C4-2B (cell line): ENCODE measurements at regions not wholly inside any gene's neighbourhood (a gene's known extent, or its start where the extent isn't known, plus 50 kb on each side); places are given as distances from the start of the nearest gene placed in this dataset.

ENCODE experiments used
- H3K27ac ChIP-seq: fragments of 450-650 bp; 2 replicates; pipeline ENCODE4 v1.5.1; 2017
- ZFX ChIP-seq: fragments of 450-650 bp; IDR thresholded peaks from 2 replicates; pipeline ENCODE4 v1.6.1; 2017
- TF ChIP-seq, protein P1 (sequence below): fragments of 450-650 bp; conservative IDR thresholded peaks from 2 replicates; pipeline ENCODE4 v1.5.1; 2017; ENCODE audit warnings: mild to moderate bottlenecking

DNA sequence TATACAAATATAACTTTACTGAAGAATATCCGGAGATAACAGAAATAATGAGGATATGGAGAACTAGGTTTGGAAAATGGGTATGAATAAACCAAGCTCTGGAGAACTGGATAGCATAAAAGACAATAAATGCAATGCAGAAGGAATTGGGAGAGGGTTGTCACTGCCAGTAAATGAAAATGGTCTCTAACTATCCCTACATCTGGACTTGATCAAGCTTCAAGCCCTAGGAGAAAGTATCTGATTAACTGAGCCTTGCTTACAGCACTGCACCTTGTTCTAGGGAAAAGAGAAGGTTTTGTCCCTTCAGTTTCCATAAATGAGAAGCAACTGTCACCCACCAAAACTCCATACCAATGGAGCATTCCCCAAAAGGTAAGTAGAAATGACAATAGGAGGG lies 514.6 kb upstream of the ZEB2 start:
- TF ChIP-seq, protein P1, sequence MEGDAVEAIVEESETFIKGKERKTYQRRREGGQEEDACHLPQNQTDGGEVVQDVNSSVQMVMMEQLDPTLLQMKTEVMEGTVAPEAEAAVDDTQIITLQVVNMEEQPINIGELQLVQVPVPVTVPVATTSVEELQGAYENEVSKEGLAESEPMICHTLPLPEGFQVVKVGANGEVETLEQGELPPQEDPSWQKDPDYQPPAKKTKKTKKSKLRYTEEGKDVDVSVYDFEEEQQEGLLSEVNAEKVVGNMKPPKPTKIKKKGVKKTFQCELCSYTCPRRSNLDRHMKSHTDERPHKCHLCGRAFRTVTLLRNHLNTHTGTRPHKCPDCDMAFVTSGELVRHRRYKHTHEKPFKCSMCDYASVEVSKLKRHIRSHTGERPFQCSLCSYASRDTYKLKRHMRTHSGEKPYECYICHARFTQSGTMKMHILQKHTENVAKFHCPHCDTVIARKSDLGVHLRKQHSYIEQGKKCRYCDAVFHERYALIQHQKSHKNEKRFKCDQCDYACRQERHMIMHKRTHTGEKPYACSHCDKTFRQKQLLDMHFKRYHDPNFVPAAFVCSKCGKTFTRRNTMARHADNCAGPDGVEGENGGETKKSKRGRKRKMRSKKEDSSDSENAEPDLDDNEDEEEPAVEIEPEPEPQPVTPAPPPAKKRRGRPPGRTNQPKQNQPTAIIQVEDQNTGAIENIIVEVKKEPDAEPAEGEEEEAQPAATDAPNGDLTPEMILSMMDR, result no peak
- TF ChIP-seq ZFX, result no peak

DNA sequence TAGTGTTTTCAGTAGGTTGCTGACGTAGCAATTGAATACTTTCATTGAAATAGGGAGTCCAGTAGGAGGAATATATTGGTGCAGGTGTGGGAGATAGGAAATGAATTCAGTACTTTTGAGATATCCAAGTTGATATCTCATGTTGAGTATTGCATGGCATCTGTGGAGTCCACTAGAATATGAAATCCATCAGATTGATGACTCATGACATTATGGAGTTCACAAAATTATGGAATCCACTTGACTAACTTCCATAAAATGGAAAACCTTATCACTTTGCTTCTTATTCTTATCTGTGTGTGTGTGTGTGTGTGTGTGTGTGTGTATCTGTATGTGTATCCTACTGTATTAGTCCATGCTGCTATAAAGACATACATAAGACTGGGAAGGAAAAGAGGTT lies 513.5 kb upstream of the ZEB2 start:
- no peak for TF ChIP-seq ZFX
- TF ChIP-seq, protein P1, result no peak
- no peak overlapping the region for H3K27ac ChIP-seq

More for the DNA sequence above, 514.6 kb upstream of the ZEB2 start:
- H3K27ac ChIP-seq, result no peak overlapping the region

DNA sequence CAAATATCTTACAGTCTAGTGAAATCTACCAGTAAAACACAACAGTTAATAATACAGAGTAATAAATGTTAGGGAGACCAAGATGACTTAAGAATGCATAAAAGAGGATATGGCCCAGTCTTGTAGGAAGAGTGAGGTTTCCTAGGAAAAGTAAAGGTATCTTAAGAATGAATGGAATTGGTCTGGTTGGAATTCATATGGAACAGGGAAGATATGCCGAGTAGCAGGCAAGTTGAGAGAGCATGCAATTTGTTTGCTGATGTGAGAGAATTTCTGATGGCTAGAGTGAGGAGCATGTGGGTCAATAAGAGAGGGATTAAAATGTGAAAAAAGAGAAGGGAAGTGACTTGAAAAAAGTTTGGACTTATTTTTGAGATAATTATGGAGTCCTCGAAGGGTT lies 512.9 kb upstream of the ZEB2 start:
- TF ChIP-seq, protein P1, result no peak
- TF ChIP-seq ZFX, result no peak
- H3K27ac ChIP-seq, result no peak overlapping the region

DNA sequence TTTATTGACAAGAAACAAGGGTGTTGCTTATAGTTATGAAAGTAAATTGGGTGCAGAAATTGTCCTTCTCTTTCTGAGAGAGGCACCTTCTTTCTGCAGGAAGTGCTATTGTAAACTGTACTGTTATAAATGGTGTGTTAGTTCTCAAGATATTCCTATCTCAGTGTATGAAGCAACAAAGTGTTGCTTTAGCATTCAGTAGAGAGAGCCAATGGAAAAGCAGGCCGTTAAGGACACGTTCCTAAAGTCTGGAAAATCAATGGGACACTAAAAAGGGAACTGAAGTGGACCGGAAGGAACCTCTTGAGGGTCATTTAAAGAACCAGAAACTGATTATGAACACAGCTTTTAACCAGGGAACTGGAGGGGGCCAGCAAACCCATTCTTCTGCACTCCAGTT lies 510.0 kb upstream of the ZEB2 start:
- TF ChIP-seq ZFX, result no peak
- TF ChIP-seq, protein P1, result no peak
- no peak overlapping the region for H3K27ac ChIP-seq

DNA sequence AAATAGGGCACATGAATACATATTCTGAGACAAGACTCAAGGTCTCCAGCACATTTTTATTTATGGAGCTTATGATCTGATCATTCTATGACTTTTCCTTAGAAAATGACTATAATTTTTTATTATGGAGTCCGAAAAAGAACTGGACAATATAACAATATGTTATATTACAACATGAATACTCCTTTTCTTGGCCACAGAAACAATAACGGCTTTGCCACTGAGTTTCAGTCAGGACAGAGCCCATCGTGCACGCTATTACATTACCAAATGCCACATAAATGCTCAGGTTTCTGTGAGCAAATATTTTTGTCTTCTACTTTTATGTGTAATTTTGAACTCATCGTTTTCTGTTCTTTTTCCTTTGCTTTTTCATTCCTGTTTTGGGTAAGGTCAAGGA lies 509.2 kb upstream of the ZEB2 start:
- TF ChIP-seq ZFX, result no peak
- TF ChIP-seq, protein P1, result no peak
- no peak overlapping the region for H3K27ac ChIP-seq

DNA sequence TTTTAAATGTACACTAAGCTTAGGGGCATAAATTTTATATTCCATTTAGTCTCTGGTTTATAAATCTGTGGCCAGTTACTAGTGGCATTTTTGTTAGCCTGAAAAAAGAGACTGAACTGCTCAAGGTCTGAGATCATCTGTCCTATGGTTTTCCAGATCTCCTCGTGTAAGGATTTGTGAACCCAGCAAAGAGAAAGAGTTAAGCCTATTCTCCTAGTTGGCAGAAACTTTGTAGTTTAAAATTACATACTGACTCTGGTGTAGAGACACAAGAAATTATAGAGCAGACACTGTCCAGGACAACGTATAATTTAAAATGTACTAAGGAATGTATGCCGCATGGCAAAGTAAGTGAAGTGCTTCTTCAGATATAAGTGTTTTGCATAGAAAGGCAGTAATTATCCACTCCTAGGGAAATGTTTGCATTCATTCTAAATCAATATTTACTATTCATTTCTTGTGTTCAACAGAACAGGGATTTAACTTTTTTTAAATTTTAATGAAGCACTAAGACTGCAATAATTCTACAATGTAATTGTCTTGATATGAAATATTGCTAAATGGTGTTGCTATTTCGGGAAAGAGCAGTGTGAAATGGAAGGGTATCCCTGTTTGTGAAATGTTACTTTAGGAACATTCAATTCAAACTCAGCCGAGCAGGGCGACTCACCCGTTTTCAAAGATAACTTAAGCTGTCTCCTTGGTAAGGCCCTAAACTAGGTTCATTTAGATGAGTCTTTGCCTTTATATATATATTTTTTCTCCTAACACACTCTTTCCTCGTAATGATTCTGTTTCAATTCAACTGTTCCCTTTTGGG lies 508.4 kb upstream of the ZEB2 start:
- no peak overlapping the region for H3K27ac ChIP-seq

More for the DNA sequence above, 508.4 kb upstream of the ZEB2 start:
- TF ChIP-seq, protein P1, result no peak
- TF ChIP-seq ZFX, result no peak
